Kidney tubule cell (primary cell): ENCODE measurements at regions not wholly inside any gene's neighbourhood (a gene's known extent, or its start where the extent isn't known, plus 50 kb on each side); places are given as distances from the start of the nearest gene placed in this dataset.

Source experiments
- DNase-seq: peaks from one replicate; pipeline ENCODE4 v3.0.0-alpha.2; 2018; ENCODE audit warnings: low spot score

DNA sequence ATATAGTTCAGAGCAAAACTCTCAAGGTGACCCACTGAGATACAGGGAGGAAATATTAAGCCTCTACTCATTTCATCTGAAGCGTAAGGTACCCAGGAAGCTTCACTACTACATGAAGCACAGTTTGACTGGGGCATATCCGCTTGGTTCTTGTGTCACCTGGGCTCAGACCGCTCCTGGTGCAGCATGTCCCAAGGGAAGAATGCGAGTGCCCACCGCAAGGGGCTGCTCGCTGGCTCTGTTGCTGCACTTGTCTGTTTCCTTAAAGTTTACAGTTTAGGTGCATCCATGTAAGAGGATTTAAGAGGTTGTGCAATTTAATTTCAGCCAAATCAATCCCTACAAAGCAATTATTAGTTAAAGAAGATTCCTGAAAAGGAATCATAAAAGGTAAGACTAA is 507.8 kb downstream of the FBXO15 start:
- DNase-seq, result no peak

DNA sequence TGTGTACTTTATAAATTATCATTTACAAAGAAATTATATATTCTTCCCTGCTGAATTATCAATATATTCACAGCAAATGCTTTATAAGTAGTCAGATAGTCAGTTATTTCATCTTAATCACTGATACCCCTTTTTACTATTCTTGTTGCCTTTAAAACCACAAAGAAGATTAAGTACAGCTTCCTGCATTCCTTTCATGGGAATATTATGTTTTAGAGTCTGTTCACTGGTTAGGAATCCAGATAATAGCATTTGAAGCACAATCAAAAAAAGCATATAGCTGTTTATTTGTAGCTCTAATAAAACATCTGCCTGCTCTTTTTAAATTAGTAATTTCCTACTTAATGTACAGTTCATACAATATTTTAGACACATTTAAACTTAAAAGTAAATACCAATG is 508.9 kb downstream of the FBXO15 start:
- peak; percentile 52 for DNase-seq

DNA sequence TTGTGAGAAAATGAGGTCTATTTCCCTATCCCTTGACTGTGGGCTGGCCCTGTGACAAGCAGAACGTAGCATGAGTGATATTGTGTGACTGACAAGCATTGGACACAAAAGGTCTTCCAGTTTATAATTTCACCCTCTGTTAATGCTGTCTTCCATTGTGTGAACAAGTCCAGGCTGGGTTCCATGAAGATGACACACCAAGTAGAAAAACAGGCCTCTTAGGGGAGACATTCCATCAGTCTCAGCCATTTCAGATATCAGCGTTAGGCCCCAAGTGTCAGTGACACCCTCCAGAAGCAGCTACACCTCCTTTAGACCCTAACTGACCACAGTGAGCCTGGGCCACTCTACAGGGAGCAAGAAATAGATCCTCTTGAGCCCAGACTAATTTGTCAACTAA is 511.3 kb downstream of the FBXO15 start:
- DNase-seq, result peak; percentile 28

DNA sequence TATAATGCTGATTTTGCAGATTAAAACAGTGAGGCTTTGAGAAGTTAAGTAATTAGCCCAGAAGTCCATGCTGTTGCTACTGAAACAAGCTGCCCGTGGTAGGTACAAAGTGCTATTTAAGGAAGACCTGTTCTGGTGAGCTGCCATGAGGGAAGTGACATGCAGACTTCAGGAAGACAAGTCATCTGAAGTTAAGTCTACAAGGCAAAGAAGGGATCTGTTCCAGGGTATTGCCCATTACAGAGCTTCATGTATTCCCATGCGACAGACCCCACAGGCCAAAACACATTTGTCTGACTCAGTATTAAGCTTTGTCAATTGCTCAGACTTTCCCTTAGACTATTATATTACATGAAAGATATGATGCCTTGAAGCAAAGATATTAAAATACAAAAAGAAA is 520.8 kb downstream of the FBXO15 start:
- no peak for DNase-seq

DNA sequence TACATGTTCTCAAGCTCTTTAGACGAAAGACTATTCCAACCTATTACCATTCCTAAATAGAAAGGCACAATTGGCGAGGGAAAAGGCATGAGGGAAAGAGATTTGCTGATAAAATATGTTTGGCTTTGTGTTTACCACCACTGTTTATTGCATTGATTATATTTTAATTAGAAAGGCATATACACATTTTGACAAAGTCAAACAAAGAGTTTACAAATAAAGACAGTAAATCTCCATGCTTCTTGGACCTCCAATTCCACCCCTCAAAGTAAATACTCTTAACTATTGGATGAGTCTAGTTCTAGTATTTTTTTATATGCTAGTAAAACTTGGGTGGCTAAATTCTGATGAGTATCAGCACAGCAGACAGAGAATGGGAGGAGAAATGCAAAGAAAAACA is 521.4 kb downstream of the FBXO15 start:
- DNase-seq, result no peak

DNA sequence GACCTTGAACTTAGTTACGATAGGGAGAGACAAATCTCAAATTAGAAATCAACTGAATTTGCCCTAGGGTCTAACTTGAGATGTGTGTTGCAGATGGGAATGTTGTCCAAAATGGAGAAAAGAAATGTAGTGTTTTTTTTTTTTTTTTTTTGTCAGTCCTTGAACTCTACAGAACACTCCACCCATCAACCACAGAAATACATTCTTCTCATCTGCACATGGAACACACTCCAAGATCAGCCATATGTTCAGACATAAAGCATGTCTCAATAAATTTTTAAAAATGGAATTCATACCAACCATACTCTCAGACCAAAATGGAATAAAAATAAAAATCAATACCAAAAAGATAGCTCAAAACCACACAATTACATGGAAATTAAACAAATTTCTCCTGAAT is 526.5 kb downstream of the FBXO15 start:
- DNase-seq, result no peak

DNA sequence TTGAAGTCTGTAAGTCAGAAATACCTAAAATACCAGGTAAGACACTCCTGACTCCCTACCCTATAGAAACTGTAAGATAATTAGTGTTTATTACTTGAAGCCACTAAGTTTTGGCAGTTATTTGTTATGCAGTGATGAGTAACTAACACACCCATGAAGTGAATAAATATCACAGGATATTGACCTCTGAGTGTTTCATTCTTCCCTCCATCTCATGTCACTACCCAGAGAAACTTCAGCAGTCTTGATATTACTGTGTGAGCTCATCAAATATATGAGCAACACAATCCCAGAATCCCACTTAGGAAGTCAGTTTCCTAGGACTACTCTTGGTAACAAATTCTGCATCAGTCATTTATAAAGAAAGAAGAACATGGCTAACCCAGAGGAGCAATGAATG is 529.7 kb downstream of the FBXO15 start:
- peak; percentile 15 for DNase-seq

DNA sequence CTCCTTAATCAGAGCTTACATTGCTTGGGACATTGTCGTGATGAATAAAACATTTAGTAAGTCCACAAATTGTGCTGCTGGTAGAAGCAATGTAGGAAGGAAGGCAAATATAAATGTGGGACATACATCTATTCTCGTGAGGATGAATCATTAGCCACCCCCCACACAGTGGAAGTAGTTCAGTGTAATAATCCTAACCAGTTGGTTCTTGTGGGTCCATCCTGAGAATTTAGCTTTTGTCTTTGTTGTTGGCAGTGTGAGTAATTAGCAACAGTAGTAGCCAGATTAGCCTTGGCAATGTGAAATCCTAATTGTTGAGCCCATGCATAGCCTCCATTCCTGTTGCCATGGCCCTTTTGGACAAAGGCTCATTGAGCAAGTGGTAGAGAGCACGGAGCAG is 532.1 kb downstream of the FBXO15 start:
- DNase-seq, result peak; percentile 37

DNA sequence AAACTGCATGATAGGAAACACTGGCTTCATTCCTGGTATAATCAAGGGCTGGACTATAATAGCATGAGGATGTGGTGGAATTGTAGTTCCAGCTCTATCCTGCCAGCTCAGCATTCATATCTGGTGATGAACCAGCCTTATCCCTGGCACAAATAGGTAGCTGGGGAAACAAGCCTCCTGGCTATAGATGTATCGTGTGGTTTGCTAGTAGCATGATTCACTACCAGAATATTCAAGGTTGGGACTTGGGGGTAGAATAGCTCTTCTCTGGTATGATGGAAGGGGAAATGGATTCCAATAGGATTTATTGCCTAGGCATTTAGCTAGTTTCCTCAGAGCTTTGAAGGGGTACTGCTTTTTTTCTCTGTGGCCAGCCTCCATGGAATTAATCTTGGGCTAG is 532.8 kb downstream of the FBXO15 start:
- peak; percentile 98 for DNase-seq

DNA sequence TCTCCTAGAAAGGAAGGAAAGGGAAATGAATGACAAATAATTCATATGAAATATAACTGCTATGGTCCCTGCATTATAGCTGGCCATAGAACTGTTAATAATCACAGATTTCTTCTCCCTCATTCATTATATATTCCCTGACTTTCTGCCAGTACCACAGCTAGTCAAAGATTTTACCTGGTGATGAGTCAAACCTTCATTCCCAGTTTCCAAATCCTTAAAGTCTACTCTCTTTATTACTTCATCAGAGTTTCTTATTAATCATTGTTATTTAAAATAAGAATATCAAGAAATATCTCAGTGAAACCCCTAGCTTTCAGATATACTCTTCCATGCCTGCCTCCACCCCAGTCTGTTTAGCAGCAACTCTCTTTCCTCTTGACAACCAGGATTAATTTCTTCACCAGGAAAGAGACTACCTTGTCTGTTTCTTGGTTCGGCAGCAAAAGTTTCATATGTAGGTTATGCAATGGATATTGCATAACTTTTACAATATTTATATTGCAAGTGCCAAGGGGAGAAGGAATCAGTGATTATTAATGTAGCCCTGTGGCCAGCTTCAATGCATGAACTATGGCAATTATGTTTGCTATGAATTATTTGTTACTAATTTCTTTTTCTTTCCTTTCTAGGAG is 533.8 kb downstream of the FBXO15 start:
- peak; percentile 35 for DNase-seq

DNA sequence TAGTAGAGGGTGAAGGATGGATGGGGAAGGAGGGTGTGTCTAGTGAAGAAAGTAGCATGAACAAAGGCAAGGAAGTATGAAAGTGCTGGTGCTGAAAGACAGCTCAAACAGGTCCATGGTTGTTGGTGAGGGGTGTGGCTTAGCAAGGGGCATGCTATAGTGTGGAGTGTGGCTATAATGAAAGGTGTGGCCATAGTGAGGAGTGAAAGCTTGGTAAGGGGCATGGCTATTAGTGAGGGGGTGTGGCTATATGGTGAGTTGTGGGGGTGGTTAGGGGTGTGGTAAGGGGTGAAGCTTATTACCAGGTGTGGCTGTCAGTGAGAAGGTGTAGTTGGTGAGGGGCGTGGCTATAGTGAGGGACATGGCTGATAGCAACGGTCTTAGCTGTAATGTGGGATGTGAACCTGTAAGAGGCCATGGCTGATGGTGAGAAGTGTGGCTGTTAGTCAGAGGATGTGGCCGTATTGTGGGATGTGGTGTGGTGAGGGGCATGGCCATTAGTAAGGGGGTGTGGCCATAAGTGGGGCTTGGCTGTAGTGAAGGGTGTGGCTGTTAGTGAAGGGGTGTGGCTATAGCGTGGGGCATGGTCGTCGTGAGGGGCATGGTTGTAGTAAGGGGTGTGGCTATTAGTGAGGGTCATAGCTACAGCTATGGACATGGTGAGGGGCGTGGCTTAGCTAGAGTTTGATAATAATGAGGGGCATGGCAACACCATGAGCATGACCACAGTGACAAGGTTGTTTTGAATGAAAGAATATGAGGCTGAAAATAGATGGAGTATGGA is 549.6 kb downstream of the FBXO15 start:
- DNase-seq, result no peak

DNA sequence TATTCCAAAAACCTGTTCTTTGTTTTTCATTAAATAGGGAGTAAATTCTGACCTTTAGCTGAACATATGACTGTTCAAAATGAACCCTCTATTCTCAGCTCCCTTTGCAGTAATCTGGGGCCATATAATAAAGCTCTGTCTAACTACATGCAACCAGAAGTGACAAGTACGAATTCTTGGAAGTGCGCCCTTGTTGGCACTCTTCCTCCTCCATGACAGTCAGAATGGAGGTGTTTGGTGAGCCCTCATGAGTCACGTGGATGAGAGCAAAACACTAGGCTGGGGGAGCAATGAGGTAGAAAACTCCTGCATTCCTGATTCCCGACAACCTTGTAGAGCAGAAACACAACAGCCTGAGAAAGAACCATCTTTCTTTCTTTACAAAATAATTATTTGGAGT is 552.9 kb downstream of the FBXO15 start:
- DNase-seq, result peak; percentile 57

DNA sequence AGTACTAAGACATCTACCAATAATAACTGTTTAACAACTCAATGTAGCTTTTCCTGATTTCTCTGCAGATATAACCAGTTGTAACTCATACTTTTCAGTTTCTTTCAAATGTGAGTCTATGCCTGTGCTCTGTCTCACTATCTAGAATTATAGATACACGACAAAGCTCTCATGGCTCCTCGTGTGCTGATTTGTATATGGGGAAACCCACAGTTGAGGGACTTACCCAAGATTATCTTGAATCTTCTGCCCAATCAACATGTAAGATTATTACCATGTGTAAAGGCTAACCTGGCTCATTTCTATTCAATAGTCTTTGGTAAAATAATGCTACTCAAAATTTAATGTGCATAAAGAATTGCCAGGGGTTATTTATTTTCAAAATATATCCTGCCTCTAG is 554.4 kb downstream of the FBXO15 start:
- DNase-seq, result no peak

DNA sequence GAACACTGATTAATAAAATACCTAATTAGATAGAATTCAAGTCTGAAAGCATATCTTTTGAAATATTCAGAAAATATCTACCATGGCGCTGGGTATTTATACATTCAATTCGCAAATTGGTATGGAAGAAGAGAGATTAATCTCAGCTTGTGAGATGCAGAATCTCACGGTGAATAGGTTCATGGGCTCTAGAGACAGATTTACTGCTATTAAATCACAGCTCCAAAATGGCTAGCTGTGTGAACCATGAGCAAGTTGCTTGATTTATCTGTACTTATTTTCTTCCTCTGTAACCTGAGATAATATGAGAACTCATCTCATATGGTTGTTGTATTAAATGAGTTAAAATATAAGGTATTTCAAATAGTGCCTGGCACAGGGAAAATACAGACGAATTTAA is 556.7 kb downstream of the FBXO15 start:
- no peak for DNase-seq

DNA sequence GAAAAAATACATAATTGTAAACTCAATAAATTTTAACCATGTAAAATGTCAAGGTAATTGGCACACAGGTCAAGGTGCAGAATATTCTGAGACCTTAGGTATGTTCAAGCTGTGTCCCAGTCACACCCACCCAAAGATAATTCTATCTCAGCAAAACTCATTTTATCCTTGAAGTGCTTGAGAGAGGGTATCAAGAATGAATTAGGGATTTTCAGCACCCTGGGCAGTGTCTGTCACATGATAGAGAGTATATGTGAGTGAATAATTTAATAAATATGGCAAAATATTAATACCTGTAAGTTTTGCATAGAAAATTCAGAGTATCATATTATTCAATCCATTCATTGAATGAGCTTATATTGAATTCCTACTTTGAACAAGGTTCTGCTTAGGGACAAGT is 567.9 kb downstream of the FBXO15 start:
- DNase-seq, result no peak

DNA sequence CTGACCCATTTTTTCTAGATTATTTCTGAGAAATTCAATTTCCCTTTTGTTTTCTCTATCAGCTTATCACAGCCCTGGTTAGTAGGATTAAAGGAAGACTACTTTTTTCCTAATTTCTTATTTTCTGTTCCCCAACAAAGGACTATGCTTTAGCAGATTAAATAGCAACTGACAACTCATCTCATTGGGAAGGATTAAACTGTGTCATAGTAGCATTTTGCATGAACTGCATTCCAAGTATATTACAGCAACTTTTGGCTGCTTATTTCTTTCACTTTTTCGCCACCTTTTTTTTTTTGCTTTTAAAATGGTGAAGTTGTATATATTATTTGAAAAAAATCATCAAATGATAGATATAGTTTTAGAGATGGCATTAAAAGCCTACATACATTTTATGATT is 570.3 kb downstream of the FBXO15 start:
- peak; percentile 33 for DNase-seq

DNA sequence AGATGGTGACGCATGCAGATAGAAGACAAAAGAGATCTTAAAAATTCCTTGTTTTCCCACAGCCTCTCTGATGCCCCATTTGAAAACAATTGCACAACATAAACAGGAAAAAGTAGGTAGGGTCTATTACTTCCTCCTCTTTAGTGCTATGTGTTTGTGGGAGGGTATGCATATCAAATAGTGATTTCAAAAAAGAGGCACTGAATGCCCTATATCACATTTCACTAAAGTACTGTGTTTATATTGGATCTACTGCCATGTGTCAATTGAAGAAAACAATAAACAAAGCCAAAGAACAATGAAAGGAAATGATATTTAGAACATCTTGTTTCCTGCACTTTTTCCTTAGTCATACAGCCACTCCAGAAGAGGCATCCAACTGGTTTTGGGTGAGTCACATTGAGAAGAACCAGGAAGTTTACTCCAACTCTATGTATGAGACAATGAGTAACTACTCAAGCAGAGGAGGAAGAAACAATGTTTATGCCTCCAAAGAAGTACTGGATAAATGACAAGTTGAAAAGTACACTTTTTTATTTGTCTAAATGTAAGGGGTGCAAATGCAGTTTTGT is 583.6 kb downstream of the FBXO15 start:
- DNase-seq, result peak; percentile 92

DNA sequence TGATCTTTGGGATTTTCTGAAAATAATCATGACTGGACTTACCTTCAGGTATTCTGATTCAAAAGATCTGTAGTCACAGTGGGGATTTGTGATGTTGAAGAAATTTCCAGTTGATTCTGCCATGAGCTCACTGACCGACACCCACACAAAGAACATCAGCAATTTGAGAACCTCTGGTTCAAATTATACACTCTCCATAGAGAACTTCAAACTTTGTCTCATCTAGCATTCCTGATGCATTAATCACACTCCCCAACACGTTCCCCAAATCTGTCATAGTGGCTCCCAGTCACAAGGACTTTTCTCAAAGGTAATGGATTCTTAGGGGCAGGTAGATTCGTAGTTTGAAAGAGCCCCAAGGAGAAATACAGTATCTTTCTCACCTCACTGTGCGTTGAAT is 584.3 kb downstream of the FBXO15 start:
- DNase-seq, result peak; percentile 68

DNA sequence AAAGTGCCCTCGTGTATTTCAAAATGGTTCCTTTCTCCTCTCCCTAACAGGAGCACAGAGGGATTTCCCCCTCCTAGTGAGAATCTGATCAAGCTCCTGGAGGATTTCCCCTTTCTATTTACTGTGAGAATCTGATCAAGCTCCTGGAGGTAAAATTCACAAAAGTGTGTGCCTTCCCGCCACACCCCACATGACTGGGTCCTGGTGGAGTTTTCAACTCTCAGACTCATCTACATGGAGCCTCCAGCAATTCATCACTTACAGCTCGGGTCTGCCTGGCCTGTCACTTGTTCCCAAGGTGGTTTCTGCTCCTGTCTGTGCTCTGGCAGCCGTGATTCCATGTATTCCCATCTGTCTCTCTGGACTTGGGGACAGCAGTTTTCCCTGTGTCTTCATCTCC is 590.7 kb downstream of the FBXO15 start:
- peak; percentile 2 for DNase-seq

DNA sequence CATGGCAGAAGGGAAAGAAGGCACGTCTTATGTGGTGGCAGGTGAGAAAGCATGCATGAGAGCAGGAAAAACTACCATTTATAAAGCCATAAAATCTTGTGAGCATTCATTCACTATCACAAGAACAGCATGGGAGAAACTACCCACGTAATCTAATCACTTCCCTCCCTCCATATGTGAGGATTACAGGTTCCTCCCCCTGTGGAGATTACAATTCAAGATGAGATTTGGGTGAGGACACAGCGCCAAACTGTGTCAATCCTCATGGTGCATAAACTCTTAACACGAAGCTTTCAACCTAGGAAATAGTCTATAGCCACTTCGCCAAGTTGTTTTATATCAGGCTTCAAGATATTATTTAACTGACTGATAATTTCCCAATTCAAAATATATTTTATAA is 595.5 kb downstream of the FBXO15 start:
- no peak for DNase-seq

DNA sequence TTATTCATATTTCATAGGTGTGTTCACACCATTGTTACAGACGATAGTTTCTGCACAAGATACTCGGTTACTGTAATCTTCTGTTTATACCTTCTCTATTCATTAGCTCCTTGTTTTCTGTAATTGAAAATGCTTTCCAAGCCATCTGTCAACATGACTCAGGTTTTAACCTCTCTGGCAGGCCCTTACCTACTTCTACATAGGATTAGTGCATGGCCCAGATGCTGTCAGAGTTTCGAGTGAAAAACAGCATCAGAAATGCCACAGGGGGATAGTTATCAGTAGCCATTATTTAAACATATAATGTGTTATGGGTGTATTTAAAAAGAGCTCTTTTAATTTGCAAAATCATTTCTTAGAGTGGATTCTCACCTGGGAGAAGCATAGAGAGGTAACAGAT is 596.4 kb downstream of the FBXO15 start:
- DNase-seq, result no peak

DNA sequence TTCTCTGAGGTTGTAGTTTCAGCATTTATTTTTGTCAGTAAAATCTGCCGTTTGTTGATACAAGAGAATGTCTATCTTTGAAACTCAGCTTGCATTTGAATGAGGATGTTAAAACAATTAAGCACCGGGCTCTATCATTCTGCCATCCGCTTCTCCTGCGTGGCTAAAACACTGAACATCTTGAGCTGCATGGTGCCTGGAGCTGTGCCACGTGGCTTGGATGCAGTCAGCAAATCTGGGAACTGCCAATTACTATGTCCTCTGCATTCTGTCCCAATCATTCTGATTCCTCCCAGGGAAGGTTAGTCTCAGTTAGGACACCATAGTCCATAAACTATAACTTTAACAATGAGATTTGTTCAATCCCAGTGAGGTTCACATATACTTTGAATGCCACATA is 598.4 kb downstream of the FBXO15 start:
- DNase-seq, result no peak

DNA sequence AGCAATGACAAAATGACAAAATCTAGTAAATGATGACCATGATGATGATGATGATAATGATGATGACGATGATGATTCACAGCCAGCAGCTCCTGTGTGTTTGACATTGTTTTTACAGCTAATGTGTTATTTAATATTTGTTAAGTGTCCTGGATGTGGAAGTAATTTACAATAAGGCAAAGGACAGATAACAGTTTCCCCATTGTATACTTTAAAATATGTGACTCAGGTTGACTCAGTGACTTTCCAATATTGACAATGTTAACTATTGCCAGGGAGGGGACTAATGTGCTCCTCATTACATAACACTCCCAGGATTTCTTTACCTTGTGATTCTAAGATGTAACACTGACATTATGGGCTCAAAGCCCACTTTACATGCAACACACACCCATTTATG is 602.2 kb downstream of the FBXO15 start:
- no peak for DNase-seq

DNA sequence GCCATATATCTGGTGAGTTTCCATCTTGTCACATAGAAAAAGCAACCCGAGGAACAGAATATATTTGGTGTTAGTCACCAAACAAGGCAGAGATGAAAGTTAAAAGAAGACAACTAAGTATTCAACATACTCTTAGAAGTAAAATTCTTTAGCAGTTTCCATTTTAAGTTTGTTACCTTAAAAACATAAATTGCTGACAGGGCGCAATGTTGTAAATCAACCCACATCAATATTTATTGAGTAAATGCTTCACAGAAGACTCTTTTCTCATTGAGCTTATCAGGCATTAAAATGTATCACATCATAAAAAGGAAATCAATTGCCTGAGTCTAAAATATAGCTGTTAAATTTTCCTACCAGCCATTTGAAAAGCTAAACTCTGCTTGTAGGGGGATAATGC is 603.0 kb downstream of the FBXO15 start:
- no peak for DNase-seq
